ENCODE measurements at regions not wholly inside any gene's neighbourhood (a gene's known extent, or its start where the extent isn't known, plus 50 kb on each side); places are given as distances from the start of the nearest gene placed in this dataset.

DNA sequence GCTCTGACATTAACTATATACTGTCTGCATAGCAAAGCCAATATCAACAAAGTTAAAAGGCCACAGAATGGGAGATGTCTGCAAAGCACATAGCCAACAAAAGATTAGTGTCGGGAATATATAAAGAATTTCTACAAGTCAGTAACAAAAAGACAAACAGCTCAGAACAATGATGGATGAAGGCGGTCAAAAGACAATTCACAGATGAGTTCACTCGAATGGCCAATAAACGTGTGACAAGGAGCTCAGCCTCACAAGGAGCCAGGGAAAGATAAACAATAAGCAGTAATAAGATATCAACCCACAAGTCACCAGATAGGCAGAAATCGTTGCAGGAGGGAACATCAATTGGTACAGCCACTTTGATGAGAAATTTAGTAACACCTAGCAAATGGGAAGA lies 106.0 kb upstream of the ISX start:
- no peak for DNase-seq (ENCODE audit: extremely low read depth, insufficient read length)

DNA sequence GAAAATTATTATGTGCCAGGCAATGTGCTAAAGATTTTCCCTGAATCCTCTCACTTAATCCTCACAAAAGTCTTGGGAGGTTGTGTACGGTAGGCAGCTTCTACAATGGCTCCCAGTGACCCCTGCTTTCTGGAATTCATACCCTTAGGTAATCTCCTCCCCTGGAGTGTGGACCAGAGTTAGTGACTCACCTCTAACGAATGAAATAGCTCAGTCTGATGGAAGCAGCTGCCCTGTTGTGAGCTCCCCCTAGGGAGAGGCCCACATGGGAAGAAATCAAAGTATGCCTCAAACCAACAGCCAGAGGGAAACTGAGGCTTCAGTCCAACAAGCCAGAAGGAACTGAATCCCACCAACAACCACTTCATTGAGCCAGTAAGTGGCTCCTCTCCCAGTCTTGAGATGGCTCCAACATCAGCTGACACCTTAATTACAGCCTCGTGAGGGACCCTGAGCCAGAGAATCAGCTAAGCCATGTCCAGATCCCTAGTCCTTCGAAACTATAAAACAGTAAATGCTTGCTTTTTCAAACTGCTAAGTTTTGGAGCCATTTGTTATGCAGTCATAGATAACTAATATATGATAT lies 98.9 kb upstream of the ISX start:
- H3K36me3 ChIP-seq (ENCODE audit: control insufficient read depth, insufficient read depth, low read length), result no peaks in the 10 kb centered on the region
- H3K27me3 ChIP-seq (replicated peaks; ENCODE audit: control insufficient read depth, insufficient read depth, low read length), result no peaks in the 10 kb centered on the region
- TF ChIP-seq CTCF (IDR thresholded peaks at IDR 0.05; ENCODE audit: insufficient read depth, low read length, poor library complexity, severe bottlenecking), result no peak
- DNase-seq (ENCODE audit: extremely low read depth, insufficient read length), result no peak
- no peak overlapping the region for H3K4me3 ChIP-seq (replicated peaks; ENCODE audit: low read depth, low read length)

More for the DNA sequence above, 106.0 kb upstream of the ISX start:
- H3K27me3 ChIP-seq (replicated peaks; ENCODE audit: control insufficient read depth, insufficient read depth, low read length), result no peaks in the 10 kb centered on the region
- TF ChIP-seq CTCF (IDR thresholded peaks at IDR 0.05; ENCODE audit: insufficient read depth, low read length, poor library complexity, severe bottlenecking), result no peak
- H3K36me3 ChIP-seq (ENCODE audit: control insufficient read depth, insufficient read depth, low read length), result no peaks in the 10 kb centered on the region
- H3K4me3 ChIP-seq (replicated peaks; ENCODE audit: low read depth, low read length), result no peak overlapping the region

- H3K4me3 ChIP-seq (replicated peaks; ENCODE audit: low read depth, low read length), result no peak overlapping the region
Observed at GRCh38 chr22:34969001-34969790, 96.8 kb upstream of the ISX start.

DNA sequence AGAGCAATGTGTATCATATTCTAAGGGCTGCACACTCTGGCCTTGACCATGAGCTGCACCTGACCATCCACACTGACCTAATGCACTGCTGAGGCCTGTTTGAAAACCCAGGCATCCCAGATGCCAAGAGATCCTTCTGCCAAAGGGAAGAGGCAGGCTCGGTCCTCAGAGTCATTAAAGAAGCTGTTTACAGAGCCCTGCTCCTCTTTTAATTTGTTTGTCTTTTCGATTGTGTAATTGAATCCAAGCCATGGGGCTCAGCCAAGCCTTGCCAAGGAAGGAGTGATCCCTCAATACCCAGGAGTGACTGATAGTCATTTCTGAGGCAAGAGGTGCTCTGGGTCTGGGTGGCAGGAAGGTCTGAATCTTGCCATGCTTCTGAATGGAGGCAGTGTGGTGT lies 94.5 kb upstream of the ISX start:
- DNase-seq (ENCODE audit: extremely low read depth, insufficient read length), result no peak
- H3K27me3 ChIP-seq (replicated peaks; ENCODE audit: control insufficient read depth, insufficient read depth, low read length), result no peaks in the 10 kb centered on the region
- no peak overlapping the region for H3K4me3 ChIP-seq (replicated peaks; ENCODE audit: low read depth, low read length)
- H3K36me3 ChIP-seq (ENCODE audit: control insufficient read depth, insufficient read depth, low read length), result no peaks in the 10 kb centered on the region
- TF ChIP-seq CTCF (IDR thresholded peaks at IDR 0.05; ENCODE audit: insufficient read depth, low read length, poor library complexity, severe bottlenecking), result no peak

More at GRCh38 chr22:34969001-34969790, 96.8 kb upstream of the ISX start:
- Histone ChIP-seq H3K36me3 (ENCODE audit: control insufficient read depth, insufficient read depth, low read length) (no peaks in the 10 kb centered on the region), H3K27me3 (replicated peaks; ENCODE audit: control insufficient read depth, insufficient read depth, low read length) (no peaks in the 10 kb centered on the region)
- no peak for DNase-seq (ENCODE audit: extremely low read depth, insufficient read length)
- no peak for TF ChIP-seq CTCF (IDR thresholded peaks at IDR 0.05; ENCODE audit: insufficient read depth, low read length, poor library complexity, severe bottlenecking)

GRCh38 chr22:34972191-34972897 lies 93.6 kb upstream of the ISX start:
- Histone ChIP-seq H3K36me3 (ENCODE audit: control insufficient read depth, insufficient read depth, low read length) (no peaks in the 10 kb centered on the region), H3K4me3 (replicated peaks; ENCODE audit: low read depth, low read length) (no peak overlapping the region), H3K27me3 (replicated peaks; ENCODE audit: control insufficient read depth, insufficient read depth, low read length) (no peaks in the 10 kb centered on the region)
- TF ChIP-seq CTCF (IDR thresholded peaks at IDR 0.05; ENCODE audit: insufficient read depth, low read length, poor library complexity, severe bottlenecking), result no peak
- DNase-seq (ENCODE audit: extremely low read depth, insufficient read length), result no peak

All from GM06990 (cell line).